ENCODE measurements at regions not wholly inside any gene's neighbourhood (a gene's known extent, or its start where the extent isn't known, plus 50 kb on each side); places are given as distances from the start of the nearest gene placed in this dataset.

- Mint-ChIP-seq H3K36me3 (ENCODE audit: low read depth) (no peaks in the 10 kb centered on the region), H3K9me3 (no peaks in the 10 kb centered on the region), H3K4me1 (no peaks in the 10 kb centered on the region), H3K27me3 (ENCODE audit: low read depth) (no peaks in the 10 kb centered on the region), H3K27ac (ENCODE audit: unreplicated experiment) (no peak overlapping the region), H3K4me3 (no peak overlapping the region)
- TF ChIP-seq CTCF (conservative IDR thresholded peaks at IDR 0.05) = no peak
- no peak for DNase-seq (ENCODE audit: low read depth, low spot score)
Observed at GRCh38 chr7:72524037-72524436, 111.9 kb upstream of the CALN1 start.

- Mint-ChIP-seq H3K9me3 (no peaks in the 10 kb centered on the region), H3K4me3 (no peak overlapping the region), H3K36me3 (ENCODE audit: low read depth) (no peaks in the 10 kb centered on the region), H3K27ac (ENCODE audit: unreplicated experiment) (no peak overlapping the region), H3K4me1 (no peaks in the 10 kb centered on the region), H3K27me3 (ENCODE audit: low read depth) (peaks cover 3% of the 10 kb centered on the region)
- DNase-seq (ENCODE audit: low read depth, low spot score) = no peak
- no peak for TF ChIP-seq CTCF (conservative IDR thresholded peaks at IDR 0.05)
Observed at GRCh38 chr7:72504061-72504706, 92.0 kb upstream of the CALN1 start.

- no peak for DNase-seq (ENCODE audit: low read depth, low spot score)
- Mint-ChIP-seq H3K36me3 (ENCODE audit: low read depth) (no peaks in the 10 kb centered on the region), H3K4me3 (no peak overlapping the region), H3K9me3 (no peaks in the 10 kb centered on the region), H3K4me1 (no peaks in the 10 kb centered on the region), H3K27ac (ENCODE audit: unreplicated experiment) (no peak overlapping the region), H3K27me3 (ENCODE audit: low read depth) (peaks cover 3% of the 10 kb centered on the region)
- no peak for TF ChIP-seq CTCF (conservative IDR thresholded peaks at IDR 0.05)
Observed at GRCh38 chr7:72503644-72504043, 91.5 kb upstream of the CALN1 start.

- Mint-ChIP-seq H3K27me3 (ENCODE audit: low read depth) (no peaks in the 10 kb centered on the region), H3K4me3 (no peak overlapping the region), H3K4me1 (no peaks in the 10 kb centered on the region), H3K9me3 (peaks cover 11% of the 10 kb centered on the region), H3K27ac (ENCODE audit: unreplicated experiment) (no peak overlapping the region), H3K36me3 (ENCODE audit: low read depth) (no peaks in the 10 kb centered on the region)
- DNase-seq (ENCODE audit: low read depth, low spot score) = no peak
- no peak for TF ChIP-seq CTCF (conservative IDR thresholded peaks at IDR 0.05)
Observed at GRCh38 chr7:72494807-72495206, 82.7 kb upstream of the CALN1 start.

- no peaks in the 10 kb centered on the region for H3K4me1 Mint-ChIP-seq
- H3K4me3 Mint-ChIP-seq = no peak overlapping the region
- peak; percentile 86 for TF ChIP-seq CTCF (conservative IDR thresholded peaks at IDR 0.05)
- H3K9me3 Mint-ChIP-seq = peaks cover 11% of the 10 kb centered on the region
- no peak overlapping the region for H3K27ac Mint-ChIP-seq (ENCODE audit: unreplicated experiment)
- no peaks in the 10 kb centered on the region for H3K36me3 Mint-ChIP-seq (ENCODE audit: low read depth)
- peak; percentile 81 for DNase-seq (ENCODE audit: low read depth, low spot score)
- H3K27me3 Mint-ChIP-seq (ENCODE audit: low read depth) = no peaks in the 10 kb centered on the region
Observed at GRCh38 chr7:72493850-72494661, 81.9 kb upstream of the CALN1 start.
